IMR-90 (cell line): ENCODE measurements at regions not wholly inside any gene's neighbourhood (a gene's known extent, or its start where the extent isn't known, plus 50 kb on each side); places are given as distances from the start of the nearest gene placed in this dataset.

Experiments used
- ATAC-seq: fragments of 200-7000 bp; cut with Tn5 transposase; 2 replicates; pipeline ENCODE4 v1.9.1; 2020; ENCODE audit warnings: low read depth, mild to moderate bottlenecking, moderate library complexity
- BruUV-seq: library from RNA; stranded (reverse); fragments of 400-500 nt; replicated peaks from 2 replicates; lab custom pipeline; 2021; lab: Mats Ljungman, UMichigan
- CTCF ChIA-PET: fragments of 300-600 bp; formaldehyde crosslinking; extraction: SDS; loops from one replicate; lab custom pipeline; 2021; ENCODE audit warnings: antibody characterized with exemption; lab: Yijun Ruan, JAX
- POLR2A ChIA-PET: fragments of 300-600 bp; sonication (Branson Sonifier 250); formaldehyde crosslinking; loops from one replicate; lab custom pipeline; 2022; ENCODE audit warnings: antibody characterized with exemption; ENCODE audit not compliant: unreplicated experiment; lab: Charles Lee
- DNase-seq: peaks from one replicate; pipeline ENCODE4 v3.0.0; 2013
- H2AFZ ChIP-seq: replicated peaks from 2 replicates; pipeline ENCODE3; 2013; ENCODE audit warnings: low read length, mild to moderate bottlenecking; ENCODE audit not compliant: poor library complexity
- H2AK5ac ChIP-seq: 2 replicates; pipeline ENCODE4 v1.6.1; 2013; ENCODE audit warnings: low read depth, low read length, inconsistent platforms
- H2AK9ac ChIP-seq: replicated peaks from 2 replicates; pipeline ENCODE3; 2013; ENCODE audit warnings: mild to moderate bottlenecking, low read depth, low read length, moderate library complexity; ENCODE audit not compliant: poor library complexity
- H2BK120ac ChIP-seq: 2 replicates; pipeline ENCODE4 v1.6.1; 2013; ENCODE audit warnings: low read depth, low read length, inconsistent platforms
- H2BK15ac ChIP-seq: 3 replicates; pipeline ENCODE4 v1.6.1; 2013; ENCODE audit warnings: low read depth, low read length, inconsistent platforms
- H2BK20ac ChIP-seq: 2 replicates; pipeline ENCODE4 v1.6.1; 2013; ENCODE audit warnings: low read depth, mild to moderate bottlenecking, inconsistent platforms, low read length, moderate library complexity
- H2BK5ac ChIP-seq: 2 replicates; pipeline ENCODE4 v1.6.1; 2013; ENCODE audit warnings: mild to moderate bottlenecking, low read depth, low read length, inconsistent platforms; ENCODE audit not compliant: poor library complexity, severe bottlenecking
- H3K14ac ChIP-seq: replicated peaks from 2 replicates; pipeline ENCODE4 v1.6.1; 2013; ENCODE audit warnings: low read depth, low read length, inconsistent platforms
- H3K18ac ChIP-seq: 2 replicates; pipeline ENCODE4 v1.6.1; 2013; ENCODE audit warnings: low read depth, low read length, control low read depth
- H3K23ac ChIP-seq: 2 replicates; pipeline ENCODE4 v1.6.1; 2013; ENCODE audit warnings: low read depth, low read length, inconsistent platforms
- H3K27ac ChIP-seq: 2 replicates; pipeline ENCODE4 v1.5.1; 2013; ENCODE audit warnings: mild to moderate bottlenecking, control low read depth, low read length; ENCODE audit not compliant: insufficient read depth
- H3K27me3 ChIP-seq: 2 replicates; pipeline ENCODE4 v1.6.1; 2013; ENCODE audit warnings: low read length; ENCODE audit not compliant: control insufficient read depth, insufficient read depth
- H3K36me3 ChIP-seq: 2 replicates; pipeline ENCODE4 v1.6.1; 2013; ENCODE audit warnings: low read length, mixed read lengths; ENCODE audit not compliant: control insufficient read depth, insufficient read depth
- H3K4ac ChIP-seq: 2 replicates; pipeline ENCODE4 v1.6.1; 2013; ENCODE audit warnings: low read depth, low read length, inconsistent platforms
- H3K4me1 ChIP-seq: 2 replicates; pipeline ENCODE4 v1.6.1; 2013; ENCODE audit warnings: low read length, mixed read lengths; ENCODE audit not compliant: control insufficient read depth, insufficient read depth
- H3K4me2 ChIP-seq: 2 replicates; pipeline ENCODE4 v1.6.1; 2013; ENCODE audit warnings: low read depth, mild to moderate bottlenecking, control low read depth, low read length, moderate library complexity
- H3K4me3 ChIP-seq: 2 replicates; pipeline ENCODE4 v1.5.1; 2013; ENCODE audit warnings: low read depth, mild to moderate bottlenecking, control low read depth, low read length, moderate library complexity; ENCODE audit not compliant: insufficient read depth
- H3K56ac ChIP-seq: 2 replicates; pipeline ENCODE4 v1.6.1; 2013; ENCODE audit warnings: low read length, inconsistent platforms; ENCODE audit not compliant: insufficient read depth; ENCODE audit errors: extremely low read depth
- H3K79me1 ChIP-seq, 2 experiments: 2 replicates each; pipeline ENCODE4 v1.6.1; 2013; ENCODE audit warnings: low read length in 2 of 2, inconsistent platforms in 1 of 2, low read depth in 1 of 2
- H3K9ac ChIP-seq: 2 replicates; pipeline ENCODE4 v1.6.1; 2013; ENCODE audit warnings: low read depth, low read length, control low read depth
- H3K9me1 ChIP-seq: 2 replicates; pipeline ENCODE4 v1.6.1; 2013; ENCODE audit warnings: low read length, inconsistent platforms; ENCODE audit not compliant: insufficient read depth
- H3K9me3 ChIP-seq: 2 replicates; pipeline ENCODE4 v1.6.1; 2013; ENCODE audit warnings: low read length; ENCODE audit not compliant: control insufficient read depth, insufficient read depth
- H4K20me1 ChIP-seq: 2 replicates; pipeline ENCODE4 v1.6.1; 2013; ENCODE audit warnings: low read length, inconsistent platforms; ENCODE audit not compliant: insufficient read depth
- H4K5ac ChIP-seq: 2 replicates; pipeline ENCODE4 v1.6.1; 2013; ENCODE audit warnings: mild to moderate bottlenecking, low read depth, low read length, control low read depth
- H4K8ac ChIP-seq, 2 experiments: 2 replicates each; pipeline ENCODE4 v1.6.1; 2013; ENCODE audit warnings: low read depth in 2 of 2, low read length in 2 of 2, control low read depth in 1 of 2, inconsistent platforms in 1 of 2
- H4K91ac ChIP-seq: 2 replicates; pipeline ENCODE4 v1.6.1; 2013; ENCODE audit warnings: low read depth, low read length, inconsistent platforms; ENCODE audit not compliant: insufficient read depth
- BHLHE40 ChIP-seq: fragments of 150-350 bp; IDR thresholded peaks from 2 replicates; pipeline ENCODE4 v1.6.1; 2016; ENCODE audit warnings: mild to moderate bottlenecking, low read depth, low read length
- CEBPB ChIP-seq: IDR thresholded peaks from 2 replicates; pipeline ENCODE4 v1.6.1; 2012; ENCODE audit warnings: low read depth, low read length, improper control_type of control experiment
- CHD1 ChIP-seq: IDR thresholded peaks from 2 replicates; pipeline ENCODE4 v1.6.1; 2012; ENCODE audit warnings: low read depth, low read length, improper control_type of control experiment
- CTCF ChIP-seq: conservative IDR thresholded peaks from 2 replicates; pipeline ENCODE4 v1.5.1; 2012; ENCODE audit warnings: mild to moderate bottlenecking, low read depth, low read length, improper control_type of control experiment
- ELK1 ChIP-seq: fragments of 150-350 bp; IDR thresholded peaks from 2 replicates; pipeline ENCODE4 v1.6.1; 2016; ENCODE audit warnings: low read depth, mild to moderate bottlenecking, low read length, moderate library complexity, borderline replicate concordance
- FOS ChIP-seq: fragments of 150-350 bp; IDR thresholded peaks from 2 replicates; pipeline ENCODE4 v1.6.1; 2016; ENCODE audit warnings: low read depth, low read length
- MAFK ChIP-seq: IDR thresholded peaks from 2 replicates; pipeline ENCODE4 v1.6.1; 2012; ENCODE audit warnings: low read depth, low read length, improper control_type of control experiment
- MAZ ChIP-seq: IDR thresholded peaks from 2 replicates; pipeline ENCODE4 v1.6.1; 2012; ENCODE audit warnings: low read depth, mild to moderate bottlenecking, low read length, improper control_type of control experiment, moderate library complexity, borderline replicate concordance
- MXI1 ChIP-seq: IDR thresholded peaks from 2 replicates; pipeline ENCODE4 v1.6.1; 2012; ENCODE audit warnings: low read depth, mild to moderate bottlenecking, low read length, moderate library complexity, borderline replicate concordance
- NFE2L2 ChIP-seq: fragments of 150-350 bp; IDR thresholded peaks from 2 replicates; pipeline ENCODE4 v1.6.1; 2016; ENCODE audit warnings: low read depth, mild to moderate bottlenecking, low read length
- POLR2A ChIP-seq: IDR thresholded peaks from 2 replicates; pipeline ENCODE4 v1.6.1; 2012; ENCODE audit warnings: mild to moderate bottlenecking, low read depth, low read length
- RAD21 ChIP-seq: IDR thresholded peaks from 2 replicates; pipeline ENCODE4 v1.6.1; 2012; ENCODE audit warnings: low read length, improper control_type of control experiment
- RCOR1 ChIP-seq: IDR thresholded peaks from 2 replicates; pipeline ENCODE4 v1.6.1; 2012; ENCODE audit warnings: mild to moderate bottlenecking, low read length, improper control_type of control experiment; ENCODE audit not compliant: insufficient replicate concordance
- RFX5 ChIP-seq: IDR thresholded peaks from 2 replicates; pipeline ENCODE4 v1.8.0; 2012; ENCODE audit warnings: low read depth, mild to moderate bottlenecking, low read length, moderate library complexity
- SMC3 ChIP-seq: fragments of 150-350 bp; IDR thresholded peaks from 2 replicates; pipeline ENCODE4 v1.6.1; 2016; ENCODE audit warnings: low read depth, mild to moderate bottlenecking, antibody characterized with exemption, low read length, moderate library complexity
- USF2 ChIP-seq: fragments of 150-350 bp; IDR thresholded peaks from 2 replicates; pipeline ENCODE4 v1.6.1; 2017; ENCODE audit warnings: mild to moderate bottlenecking, antibody characterized with exemption, low read length, low read depth
- WGBS, 2 experiments: methylation state at CpG; one replicate each; pipeline versions ENCODE4 v1.1.5 to v1.1.7; 2013; ENCODE audit warnings: missing lambda C conversion rate in 2 of 2; ENCODE audit not compliant: insufficient read length in 1 of 2; ENCODE audit errors: extremely low coverage in 2 of 2; 5-methylcytosine and 5-hydroxymethylcytosine counted together
- dilution Hi-C: fragments of 300-500 bp; cut with HindIII; formaldehyde crosslinking; loops from one replicate; pipeline ENCODE4 v1.14.3; 2018; ENCODE audit warnings: low sequenced_read_pairs; ENCODE audit not compliant: unreplicated experiment
- in situ Hi-C: fragments of 300-500 bp; cut with MboI; formaldehyde crosslinking; loops from 3 replicates; pipeline ENCODE4 v1.14.3; 2019; ENCODE audit warnings: low sequenced_read_pairs, inconsistent platforms, mixed read lengths
- intact Hi-C: fragments of 100-400 bp; cut with micrococcal nuclease; formaldehyde crosslinking; loops from 2 replicates; pipeline ENCODE4 v1.10.0; 2022

- no peak overlapping the region for H2BK120ac ChIP-seq
- H3K18ac ChIP-seq: no peak overlapping the region
- H2AFZ ChIP-seq: no peak overlapping the region
- no peaks in the 10 kb centered on the region for H4K20me1 ChIP-seq
- H3K4me1 ChIP-seq: no peaks in the 10 kb centered on the region
- no peak overlapping the region for H2BK5ac ChIP-seq
- H3K23ac ChIP-seq: no peak overlapping the region
- H4K5ac ChIP-seq: no peak overlapping the region
- H3K79me1 ChIP-seq: no peaks in the 10 kb centered on the region
- no peak overlapping the region for H3K4me3 ChIP-seq
- H2BK15ac ChIP-seq: no peak overlapping the region
- no peak overlapping the region for H3K9ac ChIP-seq
- H3K27ac ChIP-seq: no peak overlapping the region
- POLR2A ChIA-PET: no interaction called here
- 0% methylated on average over 1 of the region's 3 CpGs; no CpG with 5 or more reads in 1 of the 2 experiments for WGBS, 2 experiments
- H2AK9ac ChIP-seq: no peak overlapping the region
- no peak overlapping the region for H2BK20ac ChIP-seq
- H3K9me3 ChIP-seq: peaks cover 11% of the 10 kb centered on the region
- BruUV-seq: no TSS peak
- no peaks in the 10 kb centered on the region for H3K36me3 ChIP-seq
- H3K4me2 ChIP-seq: no peak overlapping the region
- H4K8ac ChIP-seq: no peak overlapping the region
- no peaks in the 10 kb centered on the region for H3K27me3 ChIP-seq
- CTCF ChIA-PET: no interaction called here
- ATAC-seq: no peak
- no peak overlapping the region for H3K4ac ChIP-seq
- in situ Hi-C loops (no loop called here), dilution Hi-C loops (no loop called here), intact Hi-C loops (no loop called here)
- no peak overlapping the region for H2AK5ac ChIP-seq
- no peak overlapping the region for H3K14ac ChIP-seq
- H3K56ac ChIP-seq: no peak overlapping the region
- no peaks in the 10 kb centered on the region for H3K9me1 ChIP-seq
- H4K91ac ChIP-seq: no peak overlapping the region
- no peak for DNase-seq
- TF ChIP-seq BHLHE40: no peak
- TF ChIP-seq FOS: no peak
- no peak for TF ChIP-seq RFX5
- no peak for TF ChIP-seq MAZ
- TF ChIP-seq CEBPB: no peak
- TF ChIP-seq USF2: no peak
- TF ChIP-seq ELK1: no peak
- TF ChIP-seq CTCF: no peak
- no peak for TF ChIP-seq RAD21
- TF ChIP-seq CHD1: no peak
- no peak for TF ChIP-seq NFE2L2
- TF ChIP-seq RCOR1: no peak
- no peak for TF ChIP-seq MAFK
- no peak for TF ChIP-seq POLR2A
- no peak for TF ChIP-seq MXI1
- no peak for TF ChIP-seq SMC3
These were observed 194.4 kb upstream of the ONECUT1 start for GRCh38 chr15:52984507-52984906.
